ENCODE measurements at regions not wholly inside any gene's neighbourhood (a gene's known extent, or its start where the extent isn't known, plus 50 kb on each side); places are given as distances from the start of the nearest gene placed in this dataset.

DNA sequence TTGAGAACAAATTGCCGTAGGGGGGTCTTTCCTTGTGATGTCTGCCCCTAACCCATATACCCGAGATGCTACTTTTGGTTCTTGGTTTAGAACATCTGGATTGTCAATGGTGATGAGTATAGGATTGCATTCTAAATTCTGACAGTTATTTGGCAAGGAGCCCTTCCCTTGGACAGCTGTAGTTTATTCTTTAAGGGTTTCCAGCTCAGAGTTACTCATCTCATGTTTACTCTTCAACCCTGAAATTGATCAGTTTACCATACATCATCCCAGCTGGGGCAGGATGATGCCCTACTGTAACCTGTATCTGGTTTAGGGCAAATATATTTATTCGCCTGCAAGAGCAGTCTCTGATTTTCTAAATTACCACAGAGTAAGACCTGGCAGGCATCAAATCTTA, 85.7 kb upstream of the XCR1 start:
- intact Hi-C loops (cut with micrococcal nuclease): no loop called here
- H3K27ac ChIP-seq (ENCODE audit: extremely low read depth, low read depth, low read length): no peak overlapping the region
- no peak overlapping the region for H3K4me3 ChIP-seq
- no peaks in the 10 kb centered on the region for H3K9me1 ChIP-seq (ENCODE audit: control insufficient read depth, insufficient read depth, low read length)
- ChIA-PET CTCF (ENCODE audit: low intra/inter-chr PET ratio) (no interaction called here), POLR2A (no interaction called here)
- H3K36me3 ChIP-seq (ENCODE audit: control insufficient read depth, insufficient read depth, low read length): no peaks in the 10 kb centered on the region
- in situ Hi-C loops (cut with MboI): no loop called here
- peaks cover 2 to 6% of the 10 kb centered on the region in 2 experiments; a peak in 4 of 5 replicates for H3K27me3 ChIP-seq (ENCODE audit: control insufficient read depth in 2 of 2, insufficient read depth in 2 of 2, low read length in 2 of 2)
- 4% methylated on average over 3 of the region's 3 CpGs for WGBS (ENCODE audit: insufficient coverage, low coverage, missing lambda C conversion rate)
- no peaks in the 10 kb centered on the region for H3K79me2 ChIP-seq (ENCODE audit: control insufficient read depth, insufficient read depth, low read length)
- TF ChIP-seq TEAD4 (IDR thresholded peaks at IDR 0.05; ENCODE audit: low read length): no peak
- no peak for TF ChIP-seq TEAD4 (CRISPR knock-in tag; IDR thresholded peaks at IDR 0.05; ENCODE audit: borderline replicate concordance)
- TF ChIP-seq ZNF764 (CRISPR knock-in tag; IDR thresholded peaks at IDR 0.05; ENCODE audit: low read depth): no peak
- TF ChIP-seq, protein P1, sequence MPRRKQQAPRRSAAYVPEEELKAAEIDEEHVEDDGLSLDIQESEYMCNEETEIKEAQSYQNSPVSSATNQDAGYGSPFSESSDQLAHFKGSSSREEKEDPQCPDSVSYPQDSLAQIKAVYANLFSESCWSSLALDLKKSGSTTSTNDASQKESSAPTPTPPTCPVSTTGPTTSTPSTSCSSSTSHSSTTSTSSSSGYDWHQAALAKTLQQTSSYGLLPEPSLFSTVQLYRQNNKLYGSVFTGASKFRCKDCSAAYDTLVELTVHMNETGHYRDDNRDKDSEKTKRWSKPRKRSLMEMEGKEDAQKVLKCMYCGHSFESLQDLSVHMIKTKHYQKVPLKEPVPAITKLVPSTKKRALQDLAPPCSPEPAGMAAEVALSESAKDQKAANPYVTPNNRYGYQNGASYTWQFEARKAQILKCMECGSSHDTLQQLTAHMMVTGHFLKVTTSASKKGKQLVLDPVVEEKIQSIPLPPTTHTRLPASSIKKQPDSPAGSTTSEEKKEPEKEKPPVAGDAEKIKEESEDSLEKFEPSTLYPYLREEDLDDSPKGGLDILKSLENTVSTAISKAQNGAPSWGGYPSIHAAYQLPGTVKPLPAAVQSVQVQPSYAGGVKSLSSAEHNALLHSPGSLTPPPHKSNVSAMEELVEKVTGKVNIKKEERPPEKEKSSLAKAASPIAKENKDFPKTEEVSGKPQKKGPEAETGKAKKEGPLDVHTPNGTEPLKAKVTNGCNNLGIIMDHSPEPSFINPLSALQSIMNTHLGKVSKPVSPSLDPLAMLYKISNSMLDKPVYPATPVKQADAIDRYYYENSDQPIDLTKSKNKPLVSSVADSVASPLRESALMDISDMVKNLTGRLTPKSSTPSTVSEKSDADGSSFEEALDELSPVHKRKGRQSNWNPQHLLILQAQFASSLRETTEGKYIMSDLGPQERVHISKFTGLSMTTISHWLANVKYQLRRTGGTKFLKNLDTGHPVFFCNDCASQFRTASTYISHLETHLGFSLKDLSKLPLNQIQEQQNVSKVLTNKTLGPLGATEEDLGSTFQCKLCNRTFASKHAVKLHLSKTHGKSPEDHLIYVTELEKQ (CRISPR knock-in tag; IDR thresholded peaks at IDR 0.05): no peak
- TF ChIP-seq, protein P2, sequence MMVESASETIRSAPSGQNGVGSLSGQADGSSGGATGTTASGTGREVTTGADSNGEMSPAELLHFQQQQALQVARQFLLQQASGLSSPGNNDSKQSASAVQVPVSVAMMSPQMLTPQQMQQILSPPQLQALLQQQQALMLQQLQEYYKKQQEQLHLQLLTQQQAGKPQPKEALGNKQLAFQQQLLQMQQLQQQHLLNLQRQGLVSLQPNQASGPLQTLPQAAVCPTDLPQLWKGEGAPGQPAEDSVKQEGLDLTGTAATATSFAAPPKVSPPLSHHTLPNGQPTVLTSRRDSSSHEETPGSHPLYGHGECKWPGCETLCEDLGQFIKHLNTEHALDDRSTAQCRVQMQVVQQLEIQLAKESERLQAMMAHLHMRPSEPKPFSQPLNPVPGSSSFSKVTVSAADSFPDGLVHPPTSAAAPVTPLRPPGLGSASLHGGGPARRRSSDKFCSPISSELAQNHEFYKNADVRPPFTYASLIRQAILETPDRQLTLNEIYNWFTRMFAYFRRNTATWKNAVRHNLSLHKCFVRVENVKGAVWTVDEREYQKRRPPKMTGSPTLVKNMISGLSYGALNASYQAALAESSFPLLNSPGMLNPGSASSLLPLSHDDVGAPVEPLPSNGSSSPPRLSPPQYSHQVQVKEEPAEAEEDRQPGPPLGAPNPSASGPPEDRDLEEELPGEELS (CRISPR knock-in tag; IDR thresholded peaks at IDR 0.05; ENCODE audit: borderline replicate concordance): no peak
- TF ChIP-seq, protein P3, sequence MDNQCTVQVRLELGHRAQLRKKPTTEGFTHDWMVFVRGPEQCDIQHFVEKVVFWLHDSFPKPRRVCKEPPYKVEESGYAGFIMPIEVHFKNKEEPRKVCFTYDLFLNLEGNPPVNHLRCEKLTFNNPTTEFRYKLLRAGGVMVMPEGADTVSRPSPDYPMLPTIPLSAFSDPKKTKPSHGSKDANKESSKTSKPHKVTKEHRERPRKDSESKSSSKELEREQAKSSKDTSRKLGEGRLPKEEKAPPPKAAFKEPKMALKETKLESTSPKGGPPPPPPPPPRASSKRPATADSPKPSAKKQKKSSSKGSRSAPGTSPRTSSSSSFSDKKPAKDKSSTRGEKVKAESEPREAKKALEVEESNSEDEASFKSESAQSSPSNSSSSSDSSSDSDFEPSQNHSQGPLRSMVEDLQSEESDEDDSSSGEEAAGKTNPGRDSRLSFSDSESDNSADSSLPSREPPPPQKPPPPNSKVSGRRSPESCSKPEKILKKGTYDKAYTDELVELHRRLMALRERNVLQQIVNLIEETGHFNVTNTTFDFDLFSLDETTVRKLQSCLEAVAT (IDR thresholded peaks at IDR 0.05): no peak
- FAIRE-seq: no peak
- no peak for DNase-seq (ENCODE audit: extremely low read depth in 1 of 4, low spot score in 3 of 4)
- BruUV-seq (replicated peaks): no TSS peak
- H3K9me3 ChIP-seq (replicated peaks; ENCODE audit: control insufficient read depth, insufficient read depth, low read depth, low read length): no peaks in the 10 kb centered on the region
- no peak overlapping the region for H3K9ac ChIP-seq (ENCODE audit: insufficient read depth in 1 of 2, low read depth in 2 of 2, low read length in 2 of 2)
- no peaks in the 10 kb centered on the region for H4K20me1 ChIP-seq (replicated peaks; ENCODE audit: control insufficient read depth, insufficient read depth, low read length)
- no peak overlapping the region for H2AFZ ChIP-seq (ENCODE audit: low read depth, low read length)
- ATAC-seq: no peak
- H3K4me1 ChIP-seq (replicated peaks in 1 of 2; ENCODE audit: control insufficient read depth in 2 of 2, insufficient read depth in 2 of 2, low read length in 2 of 2): no peaks in the 10 kb centered on the region
- H3K4me2 ChIP-seq (ENCODE audit: insufficient read depth, low read length): no peak overlapping the region
